Endothelial cell (in vitro differentiated cells): ENCODE measurements at regions not wholly inside any gene's neighbourhood (a gene's known extent, or its start where the extent isn't known, plus 50 kb on each side); places are given as distances from the start of the nearest gene placed in this dataset.

Experiments used
- DNase-seq: peaks from one replicate; pipeline ENCODE4 v3.0.0; 2021; ENCODE audit warnings: low spot score
- H3K27ac Mint-ChIP-seq: one replicate; pipeline ENCODE4 v1.8.0; 2021; ENCODE audit warnings: mixed read lengths, inconsistent platforms; ENCODE audit not compliant: unreplicated experiment
- H3K27me3 Mint-ChIP-seq: one replicate; pipeline ENCODE4 v1.8.0; 2021; ENCODE audit warnings: mild to moderate bottlenecking, moderate library complexity, mixed read lengths, inconsistent platforms; ENCODE audit not compliant: unreplicated experiment
- H3K36me3 Mint-ChIP-seq: one replicate; pipeline ENCODE4 v1.8.0; 2021; ENCODE audit warnings: mild to moderate bottlenecking, low read depth, mixed read lengths, inconsistent platforms; ENCODE audit not compliant: unreplicated experiment
- H3K4me1 Mint-ChIP-seq: one replicate; pipeline ENCODE4 v1.8.0; 2021; ENCODE audit warnings: mild to moderate bottlenecking, mixed read lengths, inconsistent platforms; ENCODE audit not compliant: unreplicated experiment
- H3K4me3 Mint-ChIP-seq: one replicate; pipeline ENCODE4 v1.8.0; 2021; ENCODE audit warnings: mild to moderate bottlenecking, mixed read lengths, inconsistent platforms; ENCODE audit not compliant: unreplicated experiment
- H3K9me3 Mint-ChIP-seq: one replicate; pipeline ENCODE4 v1.8.0; 2021; ENCODE audit warnings: mixed read lengths, inconsistent platforms; ENCODE audit not compliant: unreplicated experiment
- CTCF ChIP-seq: fragments of 200-600 bp; sonication (generic); IDR thresholded peaks from one replicate; pipeline ENCODE4 v1.5.0; 2021; ENCODE audit warnings: antibody characterized with exemption; ENCODE audit not compliant: unreplicated experiment

GRCh38 chr22:48147404-48147803, 1385.0 kb downstream of the TBC1D22A start:
- H3K9me3 Mint-ChIP-seq, result no peaks in the 10 kb centered on the region
- no peak overlapping the region for H3K27ac Mint-ChIP-seq
- peaks cover 1% of the 10 kb centered on the region for H3K27me3 Mint-ChIP-seq
- no peaks in the 10 kb centered on the region for H3K36me3 Mint-ChIP-seq
- no peak for DNase-seq
- H3K4me3 Mint-ChIP-seq, result no peak overlapping the region
- no peak for TF ChIP-seq CTCF
- no peaks in the 10 kb centered on the region for H3K4me1 Mint-ChIP-seq

DNA sequence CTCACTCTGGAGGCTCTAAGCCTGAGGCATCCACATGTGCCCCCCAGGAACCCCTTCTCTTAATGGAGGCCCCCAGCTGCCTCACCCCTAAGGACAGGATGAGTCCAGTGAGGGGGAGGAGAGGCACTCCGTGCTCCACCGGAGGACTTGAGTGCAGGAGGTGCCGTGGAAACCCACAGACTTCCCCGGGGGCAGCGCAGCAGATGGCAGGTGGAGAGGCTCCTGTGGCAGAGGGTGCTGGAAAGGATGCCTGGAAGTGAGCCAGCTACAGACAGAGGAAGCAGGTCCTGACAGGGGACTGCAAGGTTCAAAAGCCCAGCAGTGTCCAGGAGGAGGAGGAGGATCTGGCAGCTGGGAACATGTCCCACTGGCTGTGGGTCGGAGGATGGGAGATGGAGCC, 1384.0 kb downstream of the TBC1D22A start:
- H3K27ac Mint-ChIP-seq, result no peak overlapping the region
- H3K27me3 Mint-ChIP-seq, result peaks cover 1% of the 10 kb centered on the region
- TF ChIP-seq CTCF, result no peak
- no peaks in the 10 kb centered on the region for H3K9me3 Mint-ChIP-seq
- H3K36me3 Mint-ChIP-seq, result no peaks in the 10 kb centered on the region
- no peak overlapping the region for H3K4me3 Mint-ChIP-seq
- H3K4me1 Mint-ChIP-seq, result no peaks in the 10 kb centered on the region
- no peak for DNase-seq

GRCh38 chr22:48145738-48146137, 1383.3 kb downstream of the TBC1D22A start:
- H3K27ac Mint-ChIP-seq, result no peak overlapping the region
- H3K27me3 Mint-ChIP-seq, result peaks cover 1% of the 10 kb centered on the region
- no peak for TF ChIP-seq CTCF

DNA sequence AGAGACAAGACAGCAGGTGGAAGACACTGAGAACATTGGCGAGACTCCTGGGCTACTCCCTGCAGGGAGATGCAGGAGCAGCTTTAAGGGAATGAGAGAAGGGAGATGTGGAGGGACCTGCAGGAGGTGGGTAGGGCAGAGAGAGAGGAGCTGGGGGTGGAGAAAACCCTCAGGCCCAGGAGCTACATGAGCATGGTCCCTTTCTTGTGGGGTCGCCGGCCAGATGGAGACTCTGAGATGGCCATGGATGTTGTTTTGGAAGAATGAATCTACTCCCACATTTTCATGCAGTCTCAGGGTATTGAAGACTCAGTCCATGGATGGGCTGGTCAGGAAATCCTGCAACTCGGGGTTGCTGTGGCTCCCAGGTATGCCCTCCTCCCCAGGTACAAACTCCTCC, 1381.9 kb downstream of the TBC1D22A start:
- Mint-ChIP-seq H3K36me3 (no peaks in the 10 kb centered on the region), H3K27me3 (peaks cover 3% of the 10 kb centered on the region), H3K27ac (no peak overlapping the region)

More at GRCh38 chr22:48145738-48146137, 1383.3 kb downstream of the TBC1D22A start:
- H3K9me3 Mint-ChIP-seq, result no peaks in the 10 kb centered on the region
- no peaks in the 10 kb centered on the region for H3K4me1 Mint-ChIP-seq
- no peak for DNase-seq
- H3K4me3 Mint-ChIP-seq, result no peak overlapping the region
- H3K36me3 Mint-ChIP-seq, result no peaks in the 10 kb centered on the region

GRCh38 chr22:48143856-48144255, 1381.4 kb downstream of the TBC1D22A start:
- no peak for DNase-seq
- TF ChIP-seq CTCF, result no peak
- Mint-ChIP-seq H3K4me3 (no peak overlapping the region), H3K27ac (no peak overlapping the region), H3K4me1 (no peaks in the 10 kb centered on the region), H3K36me3 (no peaks in the 10 kb centered on the region), H3K9me3 (no peaks in the 10 kb centered on the region), H3K27me3 (peaks cover 4% of the 10 kb centered on the region)

More for the DNA sequence above, 1381.9 kb downstream of the TBC1D22A start:
- no peak for DNase-seq
- Mint-ChIP-seq H3K9me3 (no peaks in the 10 kb centered on the region), H3K4me1 (no peaks in the 10 kb centered on the region), H3K4me3 (no peak overlapping the region)
- TF ChIP-seq CTCF, result no peak
